ENCODE measurements at regions not wholly inside any gene's neighbourhood (a gene's known extent, or its start where the extent isn't known, plus 50 kb on each side); places are given as distances from the start of the nearest gene placed in this dataset.

DNA sequence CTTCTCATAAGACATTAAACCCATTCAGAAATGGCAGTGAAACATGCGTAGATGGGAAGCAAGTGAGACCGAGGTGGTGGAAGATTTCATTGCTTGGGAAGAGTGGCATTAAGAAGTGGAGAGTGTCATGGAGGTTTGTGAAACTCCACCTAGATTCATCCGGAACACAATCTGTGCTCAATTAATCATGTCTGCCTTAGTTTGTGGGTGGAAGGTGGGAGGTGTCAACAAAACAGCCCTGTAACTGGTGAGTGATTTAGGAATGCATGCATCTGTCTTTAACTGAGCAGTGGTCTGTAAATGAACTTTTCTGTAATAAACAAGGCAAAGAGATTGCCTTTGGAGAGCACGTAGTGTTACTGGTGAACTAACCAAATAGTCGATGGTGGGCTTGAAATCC lies 113.7 kb downstream of the WNT5A start:
- H3K27me3 Mint-ChIP-seq (ENCODE audit: unreplicated experiment), result no peaks in the 10 kb centered on the region
- TF ChIP-seq, protein P1, sequence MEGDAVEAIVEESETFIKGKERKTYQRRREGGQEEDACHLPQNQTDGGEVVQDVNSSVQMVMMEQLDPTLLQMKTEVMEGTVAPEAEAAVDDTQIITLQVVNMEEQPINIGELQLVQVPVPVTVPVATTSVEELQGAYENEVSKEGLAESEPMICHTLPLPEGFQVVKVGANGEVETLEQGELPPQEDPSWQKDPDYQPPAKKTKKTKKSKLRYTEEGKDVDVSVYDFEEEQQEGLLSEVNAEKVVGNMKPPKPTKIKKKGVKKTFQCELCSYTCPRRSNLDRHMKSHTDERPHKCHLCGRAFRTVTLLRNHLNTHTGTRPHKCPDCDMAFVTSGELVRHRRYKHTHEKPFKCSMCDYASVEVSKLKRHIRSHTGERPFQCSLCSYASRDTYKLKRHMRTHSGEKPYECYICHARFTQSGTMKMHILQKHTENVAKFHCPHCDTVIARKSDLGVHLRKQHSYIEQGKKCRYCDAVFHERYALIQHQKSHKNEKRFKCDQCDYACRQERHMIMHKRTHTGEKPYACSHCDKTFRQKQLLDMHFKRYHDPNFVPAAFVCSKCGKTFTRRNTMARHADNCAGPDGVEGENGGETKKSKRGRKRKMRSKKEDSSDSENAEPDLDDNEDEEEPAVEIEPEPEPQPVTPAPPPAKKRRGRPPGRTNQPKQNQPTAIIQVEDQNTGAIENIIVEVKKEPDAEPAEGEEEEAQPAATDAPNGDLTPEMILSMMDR (IDR thresholded peaks at IDR 0.05), result no peak
- H3K27ac Mint-ChIP-seq (ENCODE audit: unreplicated experiment), result no peak overlapping the region
- H3K4me1 Mint-ChIP-seq (ENCODE audit: unreplicated experiment), result no peaks in the 10 kb centered on the region
- H3K36me3 Mint-ChIP-seq (ENCODE audit: unreplicated experiment), result no peaks in the 10 kb centered on the region
- no peak for DNase-seq (ENCODE audit: extremely low spot score, unreplicated experiment)
- peaks cover 4% of the 10 kb centered on the region for H3K9me3 Mint-ChIP-seq (ENCODE audit: unreplicated experiment)
- no peak overlapping the region for H3K4me3 Mint-ChIP-seq (ENCODE audit: unreplicated experiment)

DNA sequence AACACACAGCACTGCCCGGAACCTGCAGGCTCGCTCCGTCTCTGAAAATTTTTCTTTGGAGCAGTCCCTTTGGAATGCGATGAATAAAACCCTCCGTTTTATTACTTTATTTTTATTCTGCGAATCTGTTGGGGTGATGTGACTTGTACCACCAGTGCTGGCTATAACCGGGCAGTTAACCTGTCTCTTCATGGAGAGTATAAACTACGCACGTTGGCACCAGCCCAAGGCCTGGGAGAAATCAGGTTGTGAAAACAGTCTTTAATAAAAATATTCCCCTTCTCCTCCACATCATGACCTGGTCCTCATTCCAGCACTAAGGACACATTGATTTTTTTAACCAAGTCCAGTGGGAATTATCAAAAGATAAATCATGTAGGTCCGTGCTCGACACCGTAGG lies 116.8 kb downstream of the WNT5A start:
- Mint-ChIP-seq H3K4me3 (ENCODE audit: unreplicated experiment) (no peak overlapping the region), H3K36me3 (ENCODE audit: unreplicated experiment) (no peaks in the 10 kb centered on the region), H3K4me1 (ENCODE audit: unreplicated experiment) (no peaks in the 10 kb centered on the region), H3K9me3 (ENCODE audit: unreplicated experiment) (peaks cover 4% of the 10 kb centered on the region), H3K27me3 (ENCODE audit: unreplicated experiment) (no peaks in the 10 kb centered on the region), H3K27ac (ENCODE audit: unreplicated experiment) (no peak overlapping the region)
- TF ChIP-seq, protein P1 (IDR thresholded peaks at IDR 0.05), result no peak
- no peak for DNase-seq (ENCODE audit: extremely low spot score, unreplicated experiment)

DNA sequence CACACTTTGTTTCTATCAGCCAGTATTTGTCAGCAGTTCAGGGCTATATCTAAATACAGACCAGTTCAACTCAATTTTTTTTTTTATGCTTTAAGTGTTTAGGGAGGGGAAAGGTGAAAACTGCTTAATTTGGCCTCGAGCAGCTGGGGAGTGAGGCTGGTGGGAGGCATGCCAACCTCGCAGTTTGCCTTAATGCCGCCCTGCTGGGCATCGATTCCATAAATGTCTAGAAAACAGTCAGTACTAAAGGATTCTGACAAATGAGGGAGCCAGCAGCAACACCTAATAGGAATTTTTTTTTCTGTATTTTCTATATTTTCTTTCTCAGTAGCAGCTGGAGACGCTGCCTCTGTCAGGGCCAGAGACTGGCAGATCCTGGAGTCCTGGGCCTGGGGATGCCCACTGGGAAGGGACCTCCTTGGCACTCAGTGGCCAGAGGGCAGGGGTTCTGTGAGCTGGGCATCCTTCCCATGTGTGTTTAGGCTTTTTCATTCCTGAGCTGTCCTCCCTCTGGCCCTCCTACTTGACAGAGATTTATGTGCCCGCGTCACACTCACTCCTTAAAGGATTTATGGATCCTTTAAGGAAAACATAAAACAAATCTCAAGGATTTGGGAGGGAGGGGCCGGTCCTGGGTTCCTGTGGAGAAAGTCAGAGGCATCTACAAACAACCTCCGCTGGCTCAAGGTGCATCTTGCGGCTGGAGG lies 117.8 kb downstream of the WNT5A start:
- Mint-ChIP-seq H3K4me1 (ENCODE audit: unreplicated experiment) (no peaks in the 10 kb centered on the region), H3K27ac (ENCODE audit: unreplicated experiment) (no peak overlapping the region), H3K27me3 (ENCODE audit: unreplicated experiment) (no peaks in the 10 kb centered on the region), H3K4me3 (ENCODE audit: unreplicated experiment) (no peak overlapping the region), H3K36me3 (ENCODE audit: unreplicated experiment) (no peaks in the 10 kb centered on the region), H3K9me3 (ENCODE audit: unreplicated experiment) (peaks cover 4% of the 10 kb centered on the region)
- DNase-seq (ENCODE audit: extremely low spot score, unreplicated experiment), result no peak
- TF ChIP-seq, protein P1 (IDR thresholded peaks at IDR 0.05), result no peak

DNA sequence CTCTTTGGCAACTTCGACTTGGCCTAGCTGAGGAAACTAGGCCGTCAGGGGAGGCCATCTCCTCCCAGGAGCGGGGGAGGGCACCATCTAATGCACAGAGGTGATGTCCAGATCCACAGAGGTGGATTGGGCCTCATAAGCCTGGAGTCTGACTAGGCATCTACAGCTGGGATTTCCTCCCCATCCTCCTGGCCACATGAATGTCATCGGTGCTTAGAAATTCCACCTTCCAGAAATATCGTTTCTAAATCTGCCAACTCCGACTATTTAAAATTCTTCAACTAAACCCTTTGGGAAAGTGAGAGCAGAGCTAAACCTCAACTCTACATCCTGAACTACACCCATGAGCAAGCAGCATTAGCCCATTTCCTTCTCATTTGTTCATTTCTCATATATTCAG lies 118.7 kb downstream of the WNT5A start:
- TF ChIP-seq, protein P1 (IDR thresholded peaks at IDR 0.05), result no peak
- H3K27me3 Mint-ChIP-seq (ENCODE audit: unreplicated experiment), result no peaks in the 10 kb centered on the region
- H3K36me3 Mint-ChIP-seq (ENCODE audit: unreplicated experiment), result no peaks in the 10 kb centered on the region
- no peak overlapping the region for H3K4me3 Mint-ChIP-seq (ENCODE audit: unreplicated experiment)
- H3K9me3 Mint-ChIP-seq (ENCODE audit: unreplicated experiment), result peaks cover 4% of the 10 kb centered on the region
- no peak for DNase-seq (ENCODE audit: extremely low spot score, unreplicated experiment)
- no peak overlapping the region for H3K27ac Mint-ChIP-seq (ENCODE audit: unreplicated experiment)
- H3K4me1 Mint-ChIP-seq (ENCODE audit: unreplicated experiment), result no peaks in the 10 kb centered on the region

DNA sequence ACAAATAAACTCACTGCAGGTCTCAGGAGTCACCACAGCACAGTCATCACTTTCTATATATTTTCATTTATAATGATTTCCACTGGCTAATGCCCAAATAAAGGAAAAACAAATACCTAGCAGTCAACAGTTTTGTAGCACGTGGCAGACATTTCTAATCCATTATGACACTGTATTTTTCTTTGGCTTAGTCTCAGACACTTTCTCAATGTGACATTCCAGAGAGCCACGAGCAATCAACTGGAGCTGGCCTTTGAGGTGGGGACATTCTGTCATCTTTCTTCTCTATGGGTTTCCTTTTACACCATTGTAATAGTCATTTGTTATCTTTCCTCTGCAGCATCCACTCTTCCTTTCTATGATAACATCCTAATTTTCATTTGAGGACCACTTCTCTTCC lies 119.7 kb downstream of the WNT5A start:
- Mint-ChIP-seq H3K4me3 (ENCODE audit: unreplicated experiment) (no peak overlapping the region), H3K27ac (ENCODE audit: unreplicated experiment) (no peak overlapping the region), H3K27me3 (ENCODE audit: unreplicated experiment) (no peaks in the 10 kb centered on the region), H3K9me3 (ENCODE audit: unreplicated experiment) (peaks cover 4% of the 10 kb centered on the region), H3K36me3 (ENCODE audit: unreplicated experiment) (no peaks in the 10 kb centered on the region), H3K4me1 (ENCODE audit: unreplicated experiment) (no peaks in the 10 kb centered on the region)
- DNase-seq (ENCODE audit: extremely low spot score, unreplicated experiment), result no peak
- TF ChIP-seq, protein P1 (IDR thresholded peaks at IDR 0.05), result no peak

Measured in osteocyte (in vitro differentiated cells).